ENCODE measurements at regions not wholly inside any gene's neighbourhood (a gene's known extent, or its start where the extent isn't known, plus 50 kb on each side); places are given as distances from the start of the nearest gene placed in this dataset.

DNA sequence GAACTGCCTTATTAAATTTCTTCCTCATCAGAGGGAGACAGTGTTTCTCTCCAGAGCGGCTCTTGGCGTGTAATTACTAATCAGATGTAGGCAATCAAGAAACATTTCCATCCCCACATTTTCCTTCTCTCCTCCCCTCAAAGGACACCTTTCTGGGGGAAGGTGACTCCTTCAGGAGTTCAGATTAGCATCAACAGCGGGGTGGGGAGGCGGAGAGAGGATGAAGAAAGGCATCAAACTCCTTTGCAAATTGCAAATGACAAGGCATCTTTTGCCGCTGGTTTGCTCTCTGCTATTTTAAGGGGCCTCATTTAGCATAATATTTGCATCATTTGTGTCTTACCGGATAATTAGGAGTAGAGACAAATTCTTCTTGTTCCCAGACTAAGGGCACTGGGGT, 231.7 kb upstream of the SRRM4 start:
- TF ChIP-seq CTCF (IDR thresholded peaks at IDR 0.05; ENCODE audit: borderline replicate concordance, extremely low read depth, low read length, poor library complexity, severe bottlenecking) (no peak), EZH2 (IDR thresholded peaks at IDR 0.05; ENCODE audit: borderline replicate concordance, low read depth, low read length, severe bottlenecking) (no peak)
